PC-9 (cell line): ENCODE measurements at regions not wholly inside any gene's neighbourhood (a gene's known extent, or its start where the extent isn't known, plus 50 kb on each side); places are given as distances from the start of the nearest gene placed in this dataset.

Experiments used
- EZH2 ChIP-seq: fragments of 200-600 bp; sonication (generic); IDR thresholded peaks from 2 replicates; pipeline ENCODE4 v1.8.0; 2017; ENCODE audit warnings: antibody characterized with exemption, low read depth
- TF ChIP-seq, protein P1 (sequence below): fragments of 200-600 bp; sonication (generic); conservative IDR thresholded peaks from 2 replicates; pipeline ENCODE4 v1.6.1; 2017; ENCODE audit warnings: mixed run types, antibody characterized with exemption, mild to moderate bottlenecking, moderate library complexity

GRCh38 chr7:84337429-84337828 lies 142.8 kb upstream of the SEMA3A start:
- TF ChIP-seq, protein P1, sequence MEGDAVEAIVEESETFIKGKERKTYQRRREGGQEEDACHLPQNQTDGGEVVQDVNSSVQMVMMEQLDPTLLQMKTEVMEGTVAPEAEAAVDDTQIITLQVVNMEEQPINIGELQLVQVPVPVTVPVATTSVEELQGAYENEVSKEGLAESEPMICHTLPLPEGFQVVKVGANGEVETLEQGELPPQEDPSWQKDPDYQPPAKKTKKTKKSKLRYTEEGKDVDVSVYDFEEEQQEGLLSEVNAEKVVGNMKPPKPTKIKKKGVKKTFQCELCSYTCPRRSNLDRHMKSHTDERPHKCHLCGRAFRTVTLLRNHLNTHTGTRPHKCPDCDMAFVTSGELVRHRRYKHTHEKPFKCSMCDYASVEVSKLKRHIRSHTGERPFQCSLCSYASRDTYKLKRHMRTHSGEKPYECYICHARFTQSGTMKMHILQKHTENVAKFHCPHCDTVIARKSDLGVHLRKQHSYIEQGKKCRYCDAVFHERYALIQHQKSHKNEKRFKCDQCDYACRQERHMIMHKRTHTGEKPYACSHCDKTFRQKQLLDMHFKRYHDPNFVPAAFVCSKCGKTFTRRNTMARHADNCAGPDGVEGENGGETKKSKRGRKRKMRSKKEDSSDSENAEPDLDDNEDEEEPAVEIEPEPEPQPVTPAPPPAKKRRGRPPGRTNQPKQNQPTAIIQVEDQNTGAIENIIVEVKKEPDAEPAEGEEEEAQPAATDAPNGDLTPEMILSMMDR, result no peak
- no peak for TF ChIP-seq EZH2
